ENCODE measurements at regions not wholly inside any gene's neighbourhood (a gene's known extent, or its start where the extent isn't known, plus 50 kb on each side); places are given as distances from the start of the nearest gene placed in this dataset.
"Not testable (repeated sequence)": the region's sequence is repeated elsewhere in the genome, so short reads cannot be mapped to it uniquely, and the experiment has no call there.

GRCh38 chr11:29075726-29076125 is 941.1 kb downstream of the KCNA4 start:
- Mint-ChIP-seq H3K9me3 (ENCODE audit: unreplicated experiment) (peaks cover 17% of the 10 kb centered on the region), H3K4me3 (ENCODE audit: unreplicated experiment) (no peak overlapping the region), H3K27me3 (ENCODE audit: insufficient read depth, unreplicated experiment) (no peaks in the 10 kb centered on the region), H3K36me3 (ENCODE audit: insufficient read depth, unreplicated experiment) (no peaks in the 10 kb centered on the region), H3K27ac (ENCODE audit: unreplicated experiment) (no peak overlapping the region), H3K4me1 (ENCODE audit: low read depth, unreplicated experiment) (no peaks in the 10 kb centered on the region)
- Histone ChIP-seq H3K36me3 (ENCODE audit: control insufficient read depth, insufficient read depth, low read length) (no peaks in the 10 kb centered on the region), H3K9me3 (peaks cover 6% of the 10 kb centered on the region), H3K4me1 (no peaks in the 10 kb centered on the region), H3K4me3 (ENCODE audit: low read depth, low read length) (no peak overlapping the region), H3K27me3 (replicated peaks; ENCODE audit: control insufficient read depth, insufficient read depth, low read length) (no peaks in the 10 kb centered on the region)
- no peak for TF ChIP-seq CTCF (IDR thresholded peaks at IDR 0.05; ENCODE audit: insufficient read depth in 1 of 2, low read depth in 1 of 2, low read length in 1 of 2, severe bottlenecking in 1 of 2, unreplicated experiment in 1 of 2)
- DNase-seq: no peak
- ChIA-PET CTCF (no interaction called here), POLR2A (no interaction called here)
- BruUV-seq (replicated peaks): no TSS peak
- intact Hi-C loops (cut with micrococcal nuclease; ENCODE audit: unreplicated experiment): no loop called here

GRCh38 chr11:29063630-29064361 is 953.0 kb downstream of the KCNA4 start:
- ChIA-PET POLR2A (no interaction called here), CTCF (no interaction called here)
- no peaks in the 10 kb centered on the region for H3K36me3 ChIP-seq (ENCODE audit: control insufficient read depth, insufficient read depth, low read length)
- H3K27ac Mint-ChIP-seq (ENCODE audit: unreplicated experiment): no peak overlapping the region
- no TSS peak for BruUV-seq (replicated peaks)
- H3K27me3 Mint-ChIP-seq (ENCODE audit: insufficient read depth, unreplicated experiment): no peaks in the 10 kb centered on the region
- H3K4me1 ChIP-seq: no peaks in the 10 kb centered on the region
- H3K27me3 ChIP-seq (replicated peaks; ENCODE audit: control insufficient read depth, insufficient read depth, low read length): no peaks in the 10 kb centered on the region
- H3K4me3 ChIP-seq (ENCODE audit: low read depth, low read length): no peak overlapping the region
- H3K4me1 Mint-ChIP-seq (ENCODE audit: low read depth, unreplicated experiment): no peaks in the 10 kb centered on the region
- TF ChIP-seq CTCF (IDR thresholded peaks at IDR 0.05; ENCODE audit: insufficient read depth in 1 of 2, low read depth in 1 of 2, low read length in 1 of 2, severe bottlenecking in 1 of 2, unreplicated experiment in 1 of 2): no peak
- H3K9me3 Mint-ChIP-seq (ENCODE audit: unreplicated experiment): no peaks in the 10 kb centered on the region
- H3K9me3 ChIP-seq: no peaks in the 10 kb centered on the region
- no peaks in the 10 kb centered on the region for H3K36me3 Mint-ChIP-seq (ENCODE audit: insufficient read depth, unreplicated experiment)
- no peak for DNase-seq
- intact Hi-C loops (cut with micrococcal nuclease; ENCODE audit: unreplicated experiment): no loop called here
- no peak overlapping the region for H3K4me3 Mint-ChIP-seq (ENCODE audit: unreplicated experiment)

- no peak for DNase-seq
- no peaks in the 10 kb centered on the region for H3K4me1 ChIP-seq
- intact Hi-C loops (cut with micrococcal nuclease; ENCODE audit: unreplicated experiment): no loop called here
- no TSS peak for BruUV-seq (replicated peaks)
- Mint-ChIP-seq H3K27me3 (ENCODE audit: insufficient read depth, unreplicated experiment) (no peaks in the 10 kb centered on the region), H3K4me1 (ENCODE audit: low read depth, unreplicated experiment) (no peaks in the 10 kb centered on the region), H3K4me3 (ENCODE audit: unreplicated experiment) (no peak overlapping the region), H3K9me3 (ENCODE audit: unreplicated experiment) (peaks cover 15% of the 10 kb centered on the region), H3K27ac (ENCODE audit: unreplicated experiment) (no peak overlapping the region), H3K36me3 (ENCODE audit: insufficient read depth, unreplicated experiment) (no peaks in the 10 kb centered on the region)
- 0 out of 2 replicates have a peak, but pooled peaks cover 7% of the 10 kb centered on the region for H3K9me3 ChIP-seq
- no peaks in the 10 kb centered on the region for H3K36me3 ChIP-seq (ENCODE audit: control insufficient read depth, insufficient read depth, low read length)
- ChIA-PET POLR2A (no interaction called here), CTCF (no interaction called here)
- no peak overlapping the region for H3K4me3 ChIP-seq (ENCODE audit: low read depth, low read length)
- no peaks in the 10 kb centered on the region for H3K27me3 ChIP-seq (replicated peaks; ENCODE audit: control insufficient read depth, insufficient read depth, low read length)
- no peak for TF ChIP-seq CTCF (IDR thresholded peaks at IDR 0.05; ENCODE audit: insufficient read depth in 1 of 2, low read depth in 1 of 2, low read length in 1 of 2, severe bottlenecking in 1 of 2, unreplicated experiment in 1 of 2)
Measured at GRCh38 chr11:29061452-29061851, 953.3 kb downstream of the METTL15 start.

GRCh38 chr11:29056487-29056886 is 948.3 kb downstream of the METTL15 start:
- H3K4me1 ChIP-seq; CTCF ChIA-PET; POLR2A ChIA-PET; H3K36me3 Mint-ChIP-seq (ENCODE audit: insufficient read depth, unreplicated experiment); H3K4me1 Mint-ChIP-seq (ENCODE audit: low read depth, unreplicated experiment); H3K4me3 Mint-ChIP-seq (ENCODE audit: unreplicated experiment); intact Hi-C loops (cut with micrococcal nuclease; ENCODE audit: unreplicated experiment); H3K27ac Mint-ChIP-seq (ENCODE audit: unreplicated experiment); DNase-seq; H3K27me3 Mint-ChIP-seq (ENCODE audit: insufficient read depth, unreplicated experiment); BruUV-seq (replicated peaks); H3K4me3 ChIP-seq (ENCODE audit: low read depth, low read length); H3K9me3 ChIP-seq; H3K27me3 ChIP-seq (replicated peaks; ENCODE audit: control insufficient read depth, insufficient read depth, low read length); H3K36me3 ChIP-seq (ENCODE audit: control insufficient read depth, insufficient read depth, low read length): not testable (repeated sequence)
- peaks cover 35% of the 10 kb centered on the region for H3K9me3 Mint-ChIP-seq (ENCODE audit: unreplicated experiment)

All from Caco-2 (cell line).